ENCODE measurements at regions not wholly inside any gene's neighbourhood (a gene's known extent, or its start where the extent isn't known, plus 50 kb on each side); places are given as distances from the start of the nearest gene placed in this dataset.

- no peak for TF ChIP-seq CTCF (IDR thresholded peaks at IDR 0.05 in 4 of 5, conservative IDR thresholded peaks at IDR 0.05 in 1 of 5)
- no peak for TF ChIP-seq POLR2A (IDR thresholded peaks at IDR 0.05)
Measured at GRCh38 chr2:198973785-198974184, 484.0 kb downstream of the SATB2 start.

Data from gastrocnemius medialis (tissue), 4 donors.